Kidney (tissue), 13 donors: ENCODE measurements at regions not wholly inside any gene's neighbourhood (a gene's known extent, or its start where the extent isn't known, plus 50 kb on each side); places are given as distances from the start of the nearest gene placed in this dataset.

ENCODE experiments used
- DNase-seq, 5 donors: peaks; one replicate each; pipeline ENCODE4 v3.0.0-alpha.2; 2013 to 2020
- FAIRE-seq: peaks from 2 replicates; lab custom pipeline; 2012; peaks lifted over from hg19 to GRCh38; lab: Jason Lieb, UNC
- H3K27ac ChIP-seq, 2 donors: one replicate each; pipeline ENCODE4 v1.7.0; 2013; ENCODE audit warnings: low read depth in 2 of 2, low read length in 2 of 2, inconsistent platforms in 1 of 2
- H3K27me3 ChIP-seq: one replicate; pipeline ENCODE4 v1.7.1; 2013; ENCODE audit warnings: low read length, inconsistent platforms; ENCODE audit not compliant: control insufficient read depth, insufficient read depth
- H3K36me3 ChIP-seq, 3 donors: one replicate each; pipeline versions ENCODE4 v1.7.0 to v1.7.1; 2013; ENCODE audit warnings: low read length in 3 of 3, control low read depth in 1 of 3, inconsistent platforms in 1 of 3; ENCODE audit not compliant: insufficient read depth in 3 of 3, control insufficient read depth in 2 of 3
- H3K4me1 ChIP-seq, 3 donors: one replicate each; pipeline versions ENCODE4 v1.7.0 to v1.7.1; 2013; ENCODE audit warnings: low read length in 3 of 3, inconsistent platforms in 1 of 3, low read depth in 1 of 3; ENCODE audit not compliant: control insufficient read depth in 2 of 3, insufficient read depth in 2 of 3
- H3K4me3 ChIP-seq, 3 donors: one replicate each; pipeline versions ENCODE4 v1.7.0 to v1.8.1; 2013; ENCODE audit warnings: low read length in 3 of 3, control low read depth in 1 of 3, inconsistent platforms in 1 of 3
- H3K9ac ChIP-seq, 3 donors: one replicate each; pipeline versions ENCODE4 v1.7.0 to v1.7.1; 2013; ENCODE audit warnings: low read length in 3 of 3, control low read depth in 1 of 3, inconsistent platforms in 1 of 3
- H3K9me3 ChIP-seq, 3 donors: one replicate each; pipeline versions ENCODE4 v1.7.0 to v1.7.1; 2013; ENCODE audit warnings: low read length in 3 of 3, control low read depth in 1 of 3, inconsistent platforms in 1 of 3; ENCODE audit not compliant: control insufficient read depth in 2 of 3, insufficient read depth in 1 of 3
- intact Hi-C: fragments of 100-400 bp; cut with DNase I; formaldehyde crosslinking; loops from one replicate; pipeline ENCODE4 v1.11.1; 2022
- TF ChIP-seq, protein P1 (sequence below): IDR thresholded peaks from 3 replicates; pipeline ENCODE4 v1.5.1; 2012; ENCODE audit warnings: mild to moderate bottlenecking, moderate library complexity, borderline replicate concordance; ENCODE audit not compliant: insufficient read depth; ENCODE audit errors: extremely low read depth
- donor health status: control.
- donor health status: control.
- donor health status: control.
- donor health status: control.
- donor health status: control.
- donor health status: DM: yes; HTN: yes; CAD: no.
- donor health status: Normal renal cell carcinoma (clear cell type).

DNA sequence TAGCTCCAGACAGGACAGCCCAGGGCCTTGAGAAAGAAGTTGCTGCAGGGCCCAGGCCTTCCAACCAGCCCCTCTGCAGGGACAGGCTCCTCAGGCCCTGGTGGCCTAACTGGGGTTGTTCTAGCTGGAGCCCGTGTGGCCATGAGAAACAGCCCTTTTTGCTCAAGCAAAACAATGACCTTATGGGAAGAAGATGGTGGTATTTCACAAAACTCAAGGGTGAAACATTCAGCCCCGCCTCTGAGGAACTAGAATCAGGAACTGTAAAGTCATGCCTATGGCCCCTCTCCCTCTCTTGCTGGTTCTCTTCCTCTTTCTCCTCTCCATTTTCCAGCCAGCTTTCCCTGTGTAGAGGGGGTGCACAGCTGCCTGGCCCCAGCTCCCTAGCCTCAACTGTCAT, 273.3 kb downstream of the RPLP1 start:
- H3K9ac ChIP-seq: no peak overlapping the region
- H3K4me1 ChIP-seq: no peaks in the 10 kb centered on the region
- intact Hi-C loops: no loop called here
- TF ChIP-seq, protein P1, sequence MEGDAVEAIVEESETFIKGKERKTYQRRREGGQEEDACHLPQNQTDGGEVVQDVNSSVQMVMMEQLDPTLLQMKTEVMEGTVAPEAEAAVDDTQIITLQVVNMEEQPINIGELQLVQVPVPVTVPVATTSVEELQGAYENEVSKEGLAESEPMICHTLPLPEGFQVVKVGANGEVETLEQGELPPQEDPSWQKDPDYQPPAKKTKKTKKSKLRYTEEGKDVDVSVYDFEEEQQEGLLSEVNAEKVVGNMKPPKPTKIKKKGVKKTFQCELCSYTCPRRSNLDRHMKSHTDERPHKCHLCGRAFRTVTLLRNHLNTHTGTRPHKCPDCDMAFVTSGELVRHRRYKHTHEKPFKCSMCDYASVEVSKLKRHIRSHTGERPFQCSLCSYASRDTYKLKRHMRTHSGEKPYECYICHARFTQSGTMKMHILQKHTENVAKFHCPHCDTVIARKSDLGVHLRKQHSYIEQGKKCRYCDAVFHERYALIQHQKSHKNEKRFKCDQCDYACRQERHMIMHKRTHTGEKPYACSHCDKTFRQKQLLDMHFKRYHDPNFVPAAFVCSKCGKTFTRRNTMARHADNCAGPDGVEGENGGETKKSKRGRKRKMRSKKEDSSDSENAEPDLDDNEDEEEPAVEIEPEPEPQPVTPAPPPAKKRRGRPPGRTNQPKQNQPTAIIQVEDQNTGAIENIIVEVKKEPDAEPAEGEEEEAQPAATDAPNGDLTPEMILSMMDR: no peak
- no peaks in the 10 kb centered on the region for H3K9me3 ChIP-seq
- DNase-seq (no peak), FAIRE-seq (no peak)
- H3K4me3 ChIP-seq: no peak overlapping the region
- no peaks in the 10 kb centered on the region for H3K36me3 ChIP-seq
- no peak overlapping the region for H3K27ac ChIP-seq
- H3K27me3 ChIP-seq: no peaks in the 10 kb centered on the region

DNA sequence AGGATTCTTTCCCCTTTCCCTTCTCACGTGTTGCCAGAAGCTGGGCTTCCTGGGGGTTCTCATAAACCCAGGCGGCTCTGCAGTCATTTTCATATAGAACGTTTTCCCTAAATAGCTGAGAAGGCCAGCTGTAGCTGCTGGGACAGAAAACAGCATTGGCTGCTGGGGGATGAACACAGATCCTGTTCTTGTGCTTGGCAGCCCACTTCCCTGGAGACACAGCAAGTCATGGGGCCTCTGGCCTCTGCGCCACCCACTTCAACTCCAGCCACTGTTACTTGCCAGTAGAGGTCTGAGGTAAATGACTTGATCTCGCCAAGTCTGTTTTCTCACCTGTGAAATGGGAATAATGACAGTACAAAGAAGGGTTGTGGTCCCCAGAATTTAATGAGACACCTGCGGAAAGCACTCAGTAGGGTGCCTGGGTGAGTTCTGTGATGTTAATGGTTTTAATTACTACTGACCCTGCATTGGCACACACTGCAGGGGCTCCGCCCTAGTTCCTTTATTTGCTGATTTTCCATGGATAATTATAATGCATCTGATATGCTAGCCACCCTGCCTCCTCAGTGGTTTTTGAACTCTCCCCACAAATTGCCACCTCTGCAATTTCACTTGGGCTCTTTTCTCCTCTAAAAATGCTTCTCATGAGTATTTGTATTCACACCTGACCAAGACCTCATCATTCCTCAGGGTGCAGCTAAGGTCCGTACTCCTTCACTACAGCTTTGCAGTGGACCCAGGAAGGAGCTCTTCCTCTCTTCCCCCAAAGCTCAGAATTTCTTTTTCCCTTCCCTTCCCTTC, 274.7 kb downstream of the RPLP1 start:
- Histone ChIP-seq H3K9me3 (no peaks in the 10 kb centered on the region), H3K27ac (no peak overlapping the region), H3K36me3 (no peaks in the 10 kb centered on the region), H3K27me3 (no peaks in the 10 kb centered on the region), H3K4me3 (no peak overlapping the region), H3K9ac (no peak overlapping the region), H3K4me1 (no peaks in the 10 kb centered on the region)
- DNase-seq (no peak), FAIRE-seq (no peak)
- intact Hi-C loops: no loop called here
- TF ChIP-seq, protein P1: no peak

DNA sequence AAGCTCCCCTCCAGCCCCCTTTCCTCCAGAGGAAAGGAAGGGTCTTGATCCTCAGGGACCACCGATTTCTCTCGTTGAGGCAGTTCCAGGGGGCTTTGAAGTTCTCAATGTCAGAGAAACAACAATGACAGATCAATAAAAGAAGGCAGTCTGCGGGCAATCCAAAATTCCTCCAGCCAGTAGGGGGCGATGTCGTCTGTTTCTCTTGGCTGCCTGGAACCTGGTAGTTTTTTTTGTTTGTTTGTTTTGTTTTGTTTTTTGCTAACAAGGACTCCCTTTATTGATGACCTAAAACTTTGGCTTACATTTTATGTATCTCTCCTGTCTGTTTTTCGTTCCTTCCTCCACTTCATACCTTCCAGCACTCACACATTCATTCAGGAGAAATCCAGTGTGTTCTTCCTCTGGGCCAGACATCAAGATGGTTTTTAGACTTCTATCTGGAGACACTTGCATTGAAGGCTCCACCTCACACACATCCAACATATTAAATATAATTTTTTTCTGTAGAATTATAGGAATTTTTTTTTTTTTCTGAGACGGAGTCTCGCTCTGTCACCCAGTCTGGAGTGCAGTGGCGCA, 276.6 kb downstream of the RPLP1 start:
- H3K4me3 ChIP-seq: no peak overlapping the region
- no peaks in the 10 kb centered on the region for H3K9me3 ChIP-seq
- DNase-seq: peak in 2 of 5 donors; percentile 28 to 44
- H3K36me3 ChIP-seq: no peaks in the 10 kb centered on the region
- no peaks in the 10 kb centered on the region for H3K27me3 ChIP-seq
- TF ChIP-seq, protein P1: peak; percentile 67
- intact Hi-C loops: no loop called here
- H3K4me1 ChIP-seq: no peaks in the 10 kb centered on the region
- H3K27ac ChIP-seq: no peak overlapping the region
- no peak overlapping the region for H3K9ac ChIP-seq
- FAIRE-seq: no peak
